Fibroblast of lung (primary cell): ENCODE measurements at regions not wholly inside any gene's neighbourhood (a gene's known extent, or its start where the extent isn't known, plus 50 kb on each side); places are given as distances from the start of the nearest gene placed in this dataset.

Experiments
- DNase-seq, 2 donors: peaks; one replicate each; pipeline versions ENCODE4 v3.0.0 to v3.0.0-alpha.2; 2010; ENCODE audit warnings: low read depth in 2 of 2
- H2AFZ ChIP-seq: 2 replicates; pipeline ENCODE4 v1.5.1; 2012; ENCODE audit warnings: low read length, control low read depth, inconsistent platforms
- H3K27ac ChIP-seq: 2 replicates; pipeline ENCODE4 v1.5.1; 2011; ENCODE audit warnings: low read length, control low read depth; ENCODE audit not compliant: insufficient read depth
- H3K27me3 ChIP-seq: 2 replicates; pipeline ENCODE4 v1.5.1; 2011; ENCODE audit warnings: mild to moderate bottlenecking, low read length; ENCODE audit not compliant: control insufficient read depth, insufficient read depth
- H3K36me3 ChIP-seq: 2 replicates; pipeline ENCODE4 v1.5.1; 2011; ENCODE audit warnings: low read length; ENCODE audit not compliant: control insufficient read depth, insufficient read depth
- H3K4me1 ChIP-seq: 2 replicates; pipeline ENCODE4 v1.5.1; 2011; ENCODE audit warnings: low read length; ENCODE audit not compliant: control insufficient read depth, insufficient read depth; ENCODE audit errors: extremely low read depth
- H3K4me2 ChIP-seq: 2 replicates; pipeline ENCODE4 v1.5.1; 2011; ENCODE audit warnings: low read length, control low read depth; ENCODE audit not compliant: insufficient read depth; ENCODE audit errors: extremely low read depth
- H3K4me3 ChIP-seq, 4 experiments: fragments of 200-600 bp in 1 of 4; sonication (generic) in 1 of 4; replicated peaks in 1 of 4; 2 replicates each; pipeline ENCODE4 v1.5.1; 2011 to 2016; ENCODE audit warnings: low read length in 4 of 4, low read depth in 3 of 4, mild to moderate bottlenecking in 3 of 4, control low read depth in 2 of 4, inconsistent platforms in 1 of 4, mixed read lengths in 1 of 4; ENCODE audit not compliant: insufficient read depth in 1 of 4; ENCODE audit errors: control extremely low read depth in 1 of 4
- H3K79me2 ChIP-seq: 2 replicates; pipeline ENCODE4 v1.5.1; 2012; ENCODE audit warnings: mild to moderate bottlenecking, low read length, inconsistent platforms; ENCODE audit not compliant: control insufficient read depth, insufficient read depth
- H3K9ac ChIP-seq: 2 replicates; pipeline ENCODE4 v1.5.1; 2011; ENCODE audit warnings: mild to moderate bottlenecking, low read length, control low read depth; ENCODE audit not compliant: insufficient read depth
- H3K9me3 ChIP-seq: 2 replicates; pipeline ENCODE4 v1.5.1; 2012; ENCODE audit warnings: low read depth, low read length; ENCODE audit not compliant: control insufficient read depth, insufficient read depth
- H4K20me1 ChIP-seq: 2 replicates; pipeline ENCODE4 v1.5.1; 2011; ENCODE audit warnings: low read length; ENCODE audit not compliant: control insufficient read depth, insufficient read depth; ENCODE audit errors: extremely low read depth
- EZH2 ChIP-seq: IDR thresholded peaks from 2 replicates; pipeline ENCODE4 v1.5.1; 2012; ENCODE audit warnings: low read length, control low read depth, mild to moderate bottlenecking; ENCODE audit errors: missing control alignments
- TF ChIP-seq, protein P1 (sequence below), 2 donors: IDR thresholded peaks in 1 of 2; conservative IDR thresholded peaks in 1 of 2; 1 replicate in 1 of 2; 2 replicates in 1 of 2; pipeline ENCODE4 v1.5.1; 2011 to 2012; ENCODE audit warnings: low read length in 2 of 2, control low read depth in 1 of 2, inconsistent platforms in 1 of 2, low read depth in 1 of 2, mild to moderate bottlenecking in 1 of 2

GRCh38 chr18:39702888-39703287 lies 2137.3 kb upstream of the CELF4 start:
- Histone ChIP-seq H3K9ac (no peak overlapping the region), H3K4me3 (no peak overlapping the region), H3K4me1 (no peaks in the 10 kb centered on the region), H3K36me3 (no peaks in the 10 kb centered on the region), H3K9me3 (no peaks in the 10 kb centered on the region), H3K4me2 (no peak overlapping the region), H3K27me3 (no peaks in the 10 kb centered on the region), H4K20me1 (no peaks in the 10 kb centered on the region), H3K79me2 (no peaks in the 10 kb centered on the region), H3K27ac (no peak overlapping the region), H2AFZ (no peak overlapping the region)
- TF ChIP-seq, protein P1, sequence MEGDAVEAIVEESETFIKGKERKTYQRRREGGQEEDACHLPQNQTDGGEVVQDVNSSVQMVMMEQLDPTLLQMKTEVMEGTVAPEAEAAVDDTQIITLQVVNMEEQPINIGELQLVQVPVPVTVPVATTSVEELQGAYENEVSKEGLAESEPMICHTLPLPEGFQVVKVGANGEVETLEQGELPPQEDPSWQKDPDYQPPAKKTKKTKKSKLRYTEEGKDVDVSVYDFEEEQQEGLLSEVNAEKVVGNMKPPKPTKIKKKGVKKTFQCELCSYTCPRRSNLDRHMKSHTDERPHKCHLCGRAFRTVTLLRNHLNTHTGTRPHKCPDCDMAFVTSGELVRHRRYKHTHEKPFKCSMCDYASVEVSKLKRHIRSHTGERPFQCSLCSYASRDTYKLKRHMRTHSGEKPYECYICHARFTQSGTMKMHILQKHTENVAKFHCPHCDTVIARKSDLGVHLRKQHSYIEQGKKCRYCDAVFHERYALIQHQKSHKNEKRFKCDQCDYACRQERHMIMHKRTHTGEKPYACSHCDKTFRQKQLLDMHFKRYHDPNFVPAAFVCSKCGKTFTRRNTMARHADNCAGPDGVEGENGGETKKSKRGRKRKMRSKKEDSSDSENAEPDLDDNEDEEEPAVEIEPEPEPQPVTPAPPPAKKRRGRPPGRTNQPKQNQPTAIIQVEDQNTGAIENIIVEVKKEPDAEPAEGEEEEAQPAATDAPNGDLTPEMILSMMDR (conservative IDR thresholded peaks at IDR 0.05 in 1 of 2, IDR thresholded peaks at IDR 0.05 in 1 of 2; ENCODE audit: low read depth in 1 of 2, low read length in 2 of 2): no peak
- no peak for TF ChIP-seq EZH2
- DNase-seq: no peak

- Histone ChIP-seq H3K27me3 (no peaks in the 10 kb centered on the region), H2AFZ (no peak overlapping the region), H3K4me3 (no peak overlapping the region), H3K9me3 (no peaks in the 10 kb centered on the region), H3K36me3 (no peaks in the 10 kb centered on the region), H3K4me1 (no peaks in the 10 kb centered on the region), H3K27ac (no peak overlapping the region), H4K20me1 (no peaks in the 10 kb centered on the region), H3K9ac (no peak overlapping the region), H3K79me2 (no peaks in the 10 kb centered on the region), H3K4me2 (no peak overlapping the region)
- no peak for TF ChIP-seq EZH2
- TF ChIP-seq, protein P1 (conservative IDR thresholded peaks at IDR 0.05 in 1 of 2, IDR thresholded peaks at IDR 0.05 in 1 of 2; ENCODE audit: low read depth in 1 of 2, low read length in 2 of 2): no peak
- DNase-seq: peak in 1 of 2 donors; percentile 56
These were observed 2136.2 kb upstream of the CELF4 start for GRCh38 chr18:39701839-39702238.

DNA sequence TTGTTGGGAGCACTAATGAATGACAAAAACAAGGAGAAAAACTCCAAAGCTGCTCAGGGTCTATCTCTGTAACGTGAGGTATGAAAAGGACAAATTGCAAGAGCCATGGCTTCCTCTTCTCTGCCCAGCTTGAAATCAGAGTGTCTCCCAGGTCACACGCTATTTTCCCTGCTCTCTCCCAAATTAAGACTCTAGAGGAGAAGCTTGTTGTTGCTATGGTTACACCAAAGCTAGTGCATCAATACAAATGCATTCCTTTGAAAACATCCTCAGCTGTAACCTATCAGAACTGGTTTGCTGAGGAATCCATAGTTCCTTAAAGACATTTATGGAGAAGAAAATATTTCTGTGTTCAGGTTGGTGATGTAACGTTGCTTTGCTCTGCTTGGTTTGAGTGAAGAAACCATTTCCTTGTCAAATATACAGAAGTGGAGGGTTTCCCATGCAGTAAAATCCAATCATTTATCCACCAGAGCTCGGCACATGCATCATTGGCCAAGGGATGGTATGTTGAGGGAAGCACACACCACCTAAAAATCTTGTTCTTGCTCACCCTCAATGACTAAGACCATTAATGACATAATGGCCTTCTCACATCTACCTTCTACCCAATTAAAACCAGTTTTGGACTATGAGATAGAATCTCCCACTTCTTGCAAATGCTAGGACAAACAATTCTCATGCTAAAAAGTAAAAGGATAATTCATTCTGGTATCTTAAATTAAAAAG lies 2135.6 kb upstream of the CELF4 start:
- DNase-seq: no peak
- H2AFZ ChIP-seq: no peak overlapping the region
- no peak overlapping the region for H3K4me3 ChIP-seq
- H3K9ac ChIP-seq: no peak overlapping the region
- H3K27me3 ChIP-seq: no peaks in the 10 kb centered on the region
- H4K20me1 ChIP-seq: no peaks in the 10 kb centered on the region
- TF ChIP-seq EZH2: no peak
- TF ChIP-seq, protein P1 (conservative IDR thresholded peaks at IDR 0.05 in 1 of 2, IDR thresholded peaks at IDR 0.05 in 1 of 2; ENCODE audit: low read depth in 1 of 2, low read length in 2 of 2): no peak
- H3K79me2 ChIP-seq: no peaks in the 10 kb centered on the region
- no peaks in the 10 kb centered on the region for H3K36me3 ChIP-seq
- no peaks in the 10 kb centered on the region for H3K4me1 ChIP-seq
- no peak overlapping the region for H3K4me2 ChIP-seq
- H3K27ac ChIP-seq: no peak overlapping the region
- no peaks in the 10 kb centered on the region for H3K9me3 ChIP-seq
